NCI-H1694 treated with DMSO at 0.1 percent for 48 hours (cell line): ENCODE measurements at regions not wholly inside any gene's neighbourhood (a gene's known extent, or its start where the extent isn't known, plus 50 kb on each side); places are given as distances from the start of the nearest gene placed in this dataset.
"Not testable (repeated sequence)": the region's sequence is repeated elsewhere in the genome, so short reads cannot be mapped to it uniquely, and the experiment has no call there.

ENCODE experiments used
- DNase-seq: peaks from one replicate; lab custom pipeline; 2025; lab: John Stamatoyannopoulos, UW

DNA sequence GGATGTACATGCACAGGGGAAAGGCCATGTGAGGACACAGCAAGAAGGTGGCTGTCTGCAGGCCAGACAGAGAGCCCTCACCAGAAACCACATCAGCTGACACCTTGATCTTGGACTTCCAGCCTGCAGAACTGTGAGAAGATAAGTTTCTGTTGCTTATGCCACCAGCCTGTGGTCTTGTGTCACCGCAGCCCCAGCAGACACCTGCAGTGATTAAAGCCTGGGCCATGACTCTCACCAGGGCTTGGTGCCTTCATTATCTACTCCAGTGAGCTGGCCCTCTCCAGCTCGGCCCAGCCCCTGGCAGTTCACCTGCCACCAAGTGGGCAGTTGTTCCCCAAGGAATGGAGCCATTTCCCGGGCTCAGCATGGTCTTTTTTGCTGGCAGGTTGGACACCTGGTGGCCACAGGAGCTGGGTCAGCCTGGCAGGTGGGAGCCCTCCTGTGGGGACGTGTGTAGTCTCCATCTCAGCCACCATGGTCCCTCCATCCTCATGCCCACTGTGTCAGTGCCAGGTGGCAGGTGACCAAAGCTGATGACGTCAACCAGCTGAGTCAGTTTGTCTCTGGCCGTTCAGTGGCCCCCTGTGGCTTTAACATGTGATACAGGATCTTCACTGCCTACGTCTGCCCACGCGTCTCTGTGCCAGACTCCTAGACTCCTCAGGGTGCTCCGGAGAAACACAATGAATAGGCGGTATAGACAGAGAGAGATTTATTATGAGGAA lies 99.9 kb upstream of the PPP1R26 start:
- DNase-seq = no peak

DNA sequence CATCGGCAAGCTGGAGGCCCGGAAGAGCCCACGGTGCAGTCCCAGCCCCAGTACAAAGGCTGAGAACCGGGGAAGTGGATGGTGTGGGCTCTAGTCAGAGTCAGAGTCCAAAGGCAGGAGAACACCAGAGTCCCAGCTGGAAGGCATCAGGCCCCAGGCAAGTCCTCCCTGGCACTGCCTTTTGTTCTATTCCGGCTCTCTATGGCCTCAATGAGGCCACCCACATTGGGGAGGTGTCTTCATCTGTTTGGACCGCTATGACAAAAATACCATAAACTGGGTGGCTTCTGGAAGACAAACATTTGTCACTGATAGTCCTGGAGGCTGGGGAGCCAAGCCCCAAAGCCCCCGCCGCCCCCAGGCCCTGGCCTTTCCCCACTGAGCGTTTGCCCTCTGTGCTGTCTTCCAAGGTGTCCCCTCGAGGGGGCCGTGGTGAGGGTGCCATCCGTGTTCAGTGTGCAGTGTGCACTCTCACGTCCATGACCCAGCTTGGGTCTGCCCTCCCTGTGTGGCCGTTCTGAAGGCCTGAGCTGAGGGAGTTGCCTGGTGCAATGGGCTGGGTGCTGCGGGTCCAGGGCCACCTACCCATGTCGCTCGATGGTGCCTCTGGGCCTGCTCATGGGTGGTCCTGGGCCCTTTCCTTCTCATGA lies 99.1 kb upstream of the PPP1R26 start:
- no peak for DNase-seq

DNA sequence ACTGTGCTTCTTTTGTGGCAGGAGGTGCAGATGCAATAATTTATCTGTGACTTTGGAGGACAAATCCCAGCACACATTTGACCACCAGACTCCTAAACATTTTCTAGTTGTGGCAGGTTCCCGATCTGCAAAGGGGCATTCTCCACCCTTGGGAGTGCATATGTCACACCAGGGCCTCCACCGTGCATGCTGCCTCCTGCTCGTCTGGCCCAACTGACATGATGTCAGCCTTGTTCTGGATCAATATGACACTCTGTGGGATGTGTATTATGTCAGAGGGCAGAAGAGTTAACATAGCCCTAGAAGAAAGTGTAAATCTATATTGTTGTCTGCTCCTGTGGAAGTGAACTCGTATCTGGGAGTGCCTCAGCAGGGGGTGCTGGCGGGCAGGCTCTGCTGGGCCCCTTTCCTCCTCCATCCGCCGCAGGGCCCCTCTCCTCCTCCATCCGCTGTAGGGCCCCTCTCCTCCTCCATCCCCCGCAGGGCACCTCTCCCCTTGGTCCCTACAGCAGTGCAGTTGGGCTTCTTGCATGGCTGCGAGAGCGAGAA lies 97.7 kb upstream of the PPP1R26 start:
- DNase-seq = no peak

DNA sequence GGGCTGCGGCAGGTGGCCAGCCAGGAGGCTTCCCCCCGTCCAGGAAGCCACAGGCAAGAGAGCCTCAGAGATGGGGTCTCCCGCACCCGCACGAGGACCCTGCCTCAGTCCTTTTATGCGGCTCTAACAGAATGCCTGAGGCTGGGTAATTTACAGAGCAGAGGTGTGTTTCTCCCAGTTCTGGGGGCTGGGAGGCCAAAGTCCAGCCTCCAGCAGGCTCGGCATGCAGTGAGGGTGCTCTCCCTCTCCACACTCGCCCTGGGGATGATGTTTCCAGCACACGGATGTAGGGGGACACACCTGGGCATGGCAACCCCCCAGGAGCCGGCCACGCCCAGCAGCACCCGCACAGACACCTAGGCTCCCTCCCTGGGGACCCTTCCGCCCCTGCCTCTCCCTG lies 95.4 kb upstream of the PPP1R26 start:
- no peak for DNase-seq

DNA sequence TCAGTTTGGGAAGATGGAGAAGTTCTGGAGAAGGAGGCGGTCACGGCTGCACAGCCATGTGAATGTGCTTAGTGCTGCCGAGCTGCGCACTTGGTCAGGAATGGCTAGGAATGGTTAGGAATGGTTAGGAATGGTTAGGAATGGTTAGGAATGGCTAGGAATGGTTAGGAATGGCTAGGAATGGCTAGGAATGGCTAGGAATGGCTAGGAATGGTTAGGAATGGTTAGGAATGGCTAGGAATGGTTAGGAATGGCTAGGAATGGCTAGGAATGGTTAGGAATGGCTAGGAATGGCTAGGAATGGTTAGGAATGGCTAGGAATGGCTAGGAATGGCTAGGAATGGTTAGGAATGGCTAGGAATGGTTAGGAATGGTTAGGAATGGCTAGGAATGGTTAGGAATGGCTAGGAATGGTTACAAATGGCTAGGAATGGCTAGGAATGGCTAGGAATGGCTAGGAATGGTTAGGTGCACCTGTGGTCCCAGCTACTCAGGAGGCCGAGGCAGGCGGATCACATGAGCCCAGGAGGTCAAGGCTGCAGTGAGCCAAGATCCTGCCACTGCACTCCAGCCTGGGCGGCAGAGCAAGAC lies 94.7 kb upstream of the PPP1R26 start:
- DNase-seq = not testable (repeated sequence)

DNA sequence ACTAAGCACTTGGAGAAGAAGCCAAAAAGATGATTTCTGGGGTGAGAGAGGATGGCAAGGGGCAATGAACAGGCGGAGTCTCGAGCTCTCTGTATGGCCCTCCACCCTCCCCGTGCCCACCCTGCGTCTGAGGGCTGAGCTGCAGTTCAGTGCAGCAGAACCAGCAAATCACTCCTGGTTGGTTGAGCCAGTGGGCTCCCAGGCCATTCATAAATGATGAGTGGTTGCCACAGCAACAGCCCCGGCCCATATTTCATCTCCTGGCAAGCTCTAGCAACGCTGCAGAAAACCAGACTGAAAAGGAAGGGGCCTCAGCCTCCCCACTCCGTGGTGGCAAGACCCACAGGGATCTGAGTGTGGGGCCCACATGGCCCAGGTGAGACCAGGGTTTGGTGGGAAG lies 93.8 kb upstream of the PPP1R26 start:
- DNase-seq = no peak

DNA sequence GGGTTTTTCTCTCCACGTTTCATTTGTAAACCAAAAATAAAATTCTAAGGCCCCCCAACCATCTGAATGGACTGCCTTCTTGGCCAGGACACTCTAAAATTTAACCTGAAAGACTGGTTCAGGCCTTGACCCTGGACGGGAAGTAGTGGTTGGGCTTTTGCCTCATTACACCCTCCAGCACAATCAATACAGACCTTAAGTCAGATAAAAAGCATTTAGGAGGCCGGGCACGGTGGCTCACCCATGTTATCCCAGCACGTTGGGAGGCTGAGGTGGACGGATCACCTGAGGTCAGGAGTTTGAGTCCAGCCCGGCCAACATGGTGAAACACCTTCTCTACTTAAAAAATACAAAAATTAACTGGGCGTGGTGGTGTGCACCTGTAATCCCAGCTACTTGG lies 91.6 kb upstream of the PPP1R26 start:
- no peak for DNase-seq

DNA sequence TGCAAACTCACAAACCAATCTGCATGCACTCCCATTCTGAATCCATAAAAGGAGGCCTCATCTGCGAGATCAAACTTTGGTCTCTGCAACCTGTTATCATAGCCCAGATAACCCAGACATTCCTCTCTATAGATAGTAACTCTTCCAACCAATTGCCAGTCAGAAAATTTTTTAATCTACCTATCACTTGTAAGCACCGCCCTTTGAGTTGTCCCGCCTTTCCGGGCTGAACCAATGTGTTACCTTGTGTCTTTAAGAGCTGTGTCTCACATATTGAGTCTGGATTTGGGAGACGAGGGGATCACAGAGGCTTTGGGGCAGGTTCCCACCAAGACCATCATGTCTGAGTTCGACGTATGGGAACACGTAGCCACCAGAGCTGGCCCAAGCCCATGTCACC lies 91.1 kb upstream of the PPP1R26 start:
- DNase-seq = no peak

DNA sequence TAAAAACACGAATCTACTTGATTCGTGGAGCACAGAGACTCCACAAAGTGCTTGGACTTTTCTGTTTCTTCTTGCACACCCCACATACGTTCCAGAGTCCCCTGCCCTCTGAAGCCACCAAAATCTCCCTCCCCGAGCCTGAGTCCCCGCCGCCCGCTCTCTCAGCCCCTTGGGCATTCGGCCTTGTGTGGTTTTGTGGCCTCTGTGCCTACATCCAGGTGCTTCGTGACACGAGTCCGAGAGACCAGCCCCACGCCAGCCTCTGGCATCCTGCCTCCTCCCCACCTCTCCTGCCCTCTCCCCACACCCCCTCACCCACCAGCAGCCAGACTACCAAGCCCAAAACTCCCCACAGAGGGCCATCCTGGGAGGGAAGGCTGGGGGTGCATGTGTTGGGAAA lies 87.8 kb upstream of the PPP1R26 start:
- DNase-seq = no peak

DNA sequence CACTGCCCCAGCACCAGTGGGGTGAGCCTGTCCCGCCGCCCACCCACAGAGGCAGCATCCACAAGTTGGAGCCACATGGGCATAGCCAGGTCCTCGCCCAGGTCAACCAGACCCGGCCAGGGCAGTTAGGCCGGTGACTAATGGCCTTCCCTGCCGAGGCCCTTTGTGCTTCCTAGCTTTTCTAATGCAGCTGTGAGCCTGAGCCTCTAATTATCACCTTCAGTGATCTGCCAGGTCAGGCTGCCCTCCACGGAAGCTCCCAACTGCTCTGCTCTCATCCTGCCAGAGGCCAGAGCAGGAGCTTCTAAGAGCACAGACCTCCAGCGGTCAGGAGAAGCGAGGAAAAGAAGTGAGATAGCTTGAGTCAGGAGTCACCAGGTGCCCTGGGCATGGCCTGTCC lies 87.1 kb upstream of the PPP1R26 start:
- no peak for DNase-seq

DNA sequence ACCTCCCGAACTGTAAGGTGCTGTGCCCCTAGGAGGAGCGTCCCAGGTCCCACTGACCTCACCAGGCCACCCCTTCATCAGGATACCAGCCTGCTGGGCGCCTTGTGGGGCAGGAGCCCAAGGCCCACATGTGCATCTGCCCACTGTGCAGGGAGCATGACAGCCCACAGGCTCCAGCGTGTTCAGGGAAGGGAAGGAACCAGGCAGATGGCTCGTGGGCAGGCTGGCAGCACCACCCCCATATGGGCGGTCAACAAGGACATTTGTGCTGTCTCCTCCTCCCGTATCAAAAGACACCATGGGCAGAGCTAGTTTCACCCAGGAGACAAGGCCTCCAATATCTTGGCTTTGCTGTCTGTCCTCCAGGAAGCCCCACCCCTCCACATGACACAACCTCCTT lies 85.5 kb upstream of the PPP1R26 start:
- DNase-seq = no peak

DNA sequence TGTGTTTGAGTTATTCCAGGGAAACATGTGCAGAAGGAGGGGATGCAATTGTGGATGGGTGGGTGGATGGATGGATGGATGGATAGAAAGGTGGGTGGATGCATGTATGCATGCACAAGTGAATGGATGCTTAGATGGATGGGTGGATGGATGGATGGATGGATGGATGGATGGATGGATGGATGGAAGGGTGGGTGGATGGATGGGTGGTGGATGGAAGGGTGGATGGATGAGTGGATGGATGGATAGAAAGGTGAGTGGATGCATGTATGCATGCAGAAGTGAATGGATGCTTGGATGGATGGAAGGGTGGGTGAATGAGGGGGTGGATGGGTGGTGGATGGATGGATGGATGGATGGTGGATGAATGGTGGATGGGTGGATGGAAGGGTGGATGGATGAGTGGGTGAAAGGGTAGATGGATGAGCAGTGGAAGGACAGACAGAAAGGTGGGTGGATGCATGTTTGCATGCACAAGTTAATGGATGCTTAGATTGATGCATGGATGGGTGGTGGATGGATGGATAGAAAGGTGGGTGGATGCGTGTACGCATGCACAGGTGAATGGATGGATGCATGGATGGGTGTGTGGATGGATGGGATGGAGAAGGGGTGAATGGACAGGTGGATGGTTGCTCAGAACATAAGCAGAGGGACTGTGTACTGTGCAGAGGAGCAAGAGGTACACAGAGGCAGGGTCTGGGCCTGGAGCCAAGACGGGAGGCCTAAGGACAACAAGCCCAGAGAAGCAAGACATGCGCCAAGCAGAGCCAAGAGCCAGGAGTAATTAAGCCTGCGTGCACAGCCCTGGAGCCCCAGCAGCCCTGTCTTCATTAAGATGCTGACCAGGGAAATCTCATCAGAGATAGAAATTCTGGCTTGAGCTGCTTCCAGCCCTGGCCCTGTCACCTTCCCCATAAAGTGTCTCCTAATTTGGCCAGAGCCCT lies 84.6 kb upstream of the PPP1R26 start:
- no peak for DNase-seq

DNA sequence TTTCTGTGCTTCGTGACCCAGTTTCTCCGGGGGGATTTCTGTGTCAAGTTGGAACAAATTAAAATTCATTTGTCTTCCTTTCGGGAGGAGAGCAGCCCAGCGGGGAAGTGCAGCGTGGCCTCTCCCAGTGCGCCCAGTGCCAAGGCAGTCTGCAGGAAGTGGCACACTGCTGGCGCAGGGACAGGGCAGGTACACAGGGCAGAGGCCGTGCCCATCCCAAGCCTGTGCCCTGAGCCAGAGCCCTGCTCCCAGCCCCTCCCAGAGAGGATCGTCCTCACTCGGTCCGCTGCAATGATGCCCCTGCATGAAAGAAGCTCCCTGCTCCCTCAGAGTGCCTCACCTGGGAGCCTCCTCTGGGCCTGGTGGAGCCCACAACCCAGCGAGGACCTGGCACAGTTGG lies 82.4 kb upstream of the PPP1R26 start:
- no peak for DNase-seq

DNA sequence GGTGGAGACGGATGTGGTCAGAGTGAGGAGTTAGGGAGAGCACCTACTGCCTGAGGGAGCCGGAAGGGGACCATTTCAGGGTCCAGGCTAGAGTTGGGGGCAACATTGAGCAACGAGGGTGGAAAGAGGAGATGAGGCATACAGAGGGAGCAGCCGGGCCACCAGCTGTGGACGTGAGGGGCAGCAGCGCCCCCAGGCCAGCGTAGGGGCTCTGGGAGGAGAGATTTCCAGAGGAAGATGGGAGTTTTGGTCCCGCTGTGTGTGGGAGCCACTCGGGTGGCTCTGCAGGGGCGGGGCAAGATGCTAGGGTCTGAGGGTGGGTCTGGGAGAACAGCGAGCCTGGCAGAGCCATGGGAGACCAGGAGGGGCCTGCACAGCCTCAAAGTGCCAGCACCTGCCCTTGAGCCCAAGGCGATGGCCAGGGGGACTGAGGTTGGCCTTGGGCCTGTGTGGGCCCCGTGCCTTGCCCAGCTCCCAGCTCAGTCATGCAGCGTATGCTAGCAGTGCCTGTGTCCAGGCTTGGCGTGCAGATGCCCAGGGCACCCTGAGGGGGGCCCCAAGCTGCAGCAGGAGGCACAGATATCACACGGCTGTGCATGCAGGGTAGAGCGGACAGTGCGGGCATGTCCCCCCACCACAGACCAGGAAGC lies 80.5 kb upstream of the PPP1R26 start:
- no peak for DNase-seq

DNA sequence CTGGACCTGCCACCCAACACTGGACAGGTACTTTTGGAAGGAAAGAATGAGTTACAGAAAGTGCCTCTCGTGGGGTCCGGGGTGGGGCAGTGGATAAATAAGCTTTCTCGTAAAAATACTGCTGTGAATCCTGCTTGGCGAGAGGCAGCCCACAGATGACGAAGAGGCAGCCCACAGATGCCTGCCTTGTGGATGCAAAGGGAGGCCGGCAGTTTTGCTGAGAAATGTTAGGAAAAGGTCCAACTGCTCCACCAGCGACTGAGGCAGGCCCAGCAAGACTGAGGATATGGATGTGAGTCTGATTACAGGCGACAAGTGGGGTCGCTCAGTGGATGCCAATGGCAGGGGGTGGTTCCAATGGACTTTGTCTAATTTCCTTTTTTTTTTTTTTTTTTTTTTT lies 79.1 kb upstream of the PPP1R26 start:
- no peak for DNase-seq

DNA sequence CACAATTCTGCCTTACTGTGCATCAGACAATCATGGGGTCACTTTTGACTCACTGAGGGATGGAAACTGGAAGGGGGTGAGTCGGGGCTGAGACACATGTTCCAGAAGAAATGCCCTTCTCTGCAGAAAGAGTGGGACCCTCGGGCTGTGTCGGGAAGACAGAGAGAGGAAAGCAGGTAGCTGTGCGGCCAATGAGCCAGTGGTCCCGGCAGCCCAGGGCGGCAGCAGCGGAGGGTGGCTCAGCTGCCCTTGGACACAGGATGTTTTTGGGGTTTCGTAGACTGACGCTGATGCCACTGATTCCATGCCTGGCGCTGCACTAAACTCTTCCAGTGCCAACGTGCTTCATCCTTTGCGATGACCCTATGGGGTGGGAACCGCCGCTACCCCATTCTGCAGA lies 78.4 kb upstream of the PPP1R26 start:
- DNase-seq = no peak

DNA sequence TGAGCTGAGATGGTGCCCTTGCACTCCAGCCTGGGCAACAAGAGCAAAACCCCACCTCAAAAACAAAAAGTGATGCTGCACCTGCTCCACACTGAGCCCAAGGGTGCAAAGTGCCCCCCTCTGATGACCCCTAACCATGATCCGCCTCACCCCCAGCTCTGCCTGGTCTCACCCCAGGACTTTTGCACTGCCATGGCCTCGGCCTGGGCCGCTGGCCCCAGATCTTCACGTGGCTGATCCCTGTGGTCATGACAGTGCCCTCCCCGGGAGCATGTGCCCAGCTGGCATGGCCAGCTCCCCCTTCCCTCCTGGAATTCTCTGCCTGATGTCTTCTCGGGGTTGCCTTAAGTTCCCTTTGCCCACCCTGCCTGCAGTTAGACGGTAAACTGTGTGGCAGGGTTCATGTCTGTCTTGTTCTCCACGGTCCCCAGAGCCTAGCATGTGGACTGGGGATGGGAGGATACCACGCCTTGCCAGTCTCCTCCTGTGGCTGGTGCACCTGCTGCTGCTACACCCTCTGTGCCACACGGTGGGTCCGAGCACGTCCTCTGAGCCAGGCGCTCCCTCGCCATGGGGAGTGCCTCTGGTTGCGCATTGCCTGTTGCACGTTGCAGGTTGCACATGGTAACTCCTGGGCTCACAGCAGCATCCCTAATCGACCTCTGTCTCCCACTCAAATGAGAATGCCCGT lies 77.4 kb upstream of the PPP1R26 start:
- no peak for DNase-seq

DNA sequence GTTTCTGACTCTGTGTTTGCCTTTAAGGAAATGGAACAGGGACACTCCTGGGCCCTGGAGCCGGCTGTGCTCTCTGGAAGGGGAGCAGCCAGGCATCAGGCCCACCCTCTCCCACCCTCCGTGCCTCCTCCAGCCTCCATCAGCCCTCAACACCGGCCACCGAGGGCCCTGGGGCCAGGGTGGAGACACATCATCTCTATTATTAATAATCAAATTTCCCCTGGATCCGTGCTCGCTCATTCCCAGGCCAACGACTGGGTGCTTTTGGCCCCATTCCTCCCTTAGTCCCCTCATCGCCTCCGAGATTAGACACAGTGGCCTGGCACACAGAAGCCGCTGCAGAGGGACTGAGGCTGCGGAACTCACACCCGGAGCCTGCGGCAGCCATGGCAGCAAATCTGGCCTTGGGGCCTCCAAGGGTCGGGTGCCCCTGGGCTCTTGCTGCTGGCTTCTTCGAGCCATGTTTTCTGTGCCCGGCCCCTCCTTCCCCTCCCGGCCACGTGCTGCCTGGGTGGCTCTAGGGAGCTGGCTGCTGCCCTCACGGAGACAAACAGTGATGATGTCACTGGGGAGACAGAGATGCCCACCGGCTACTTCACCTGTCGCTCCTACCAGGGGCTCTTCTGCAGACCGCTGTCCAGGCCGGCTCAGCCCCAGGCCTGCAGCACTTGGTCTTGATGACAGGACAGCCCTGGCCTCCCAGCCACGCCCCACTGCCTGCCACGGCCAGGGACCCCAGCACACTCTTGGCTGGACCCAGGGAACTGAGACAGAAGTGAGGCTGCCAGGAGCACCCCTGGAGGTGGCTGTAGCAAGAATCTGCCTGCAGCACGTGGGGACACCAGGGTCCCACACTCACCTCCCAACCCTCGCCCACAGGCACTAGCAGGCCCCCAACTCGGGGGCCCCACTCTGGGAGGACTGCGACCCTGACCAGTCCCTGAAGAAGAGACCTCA lies 76.6 kb upstream of the PPP1R26 start:
- no peak for DNase-seq

DNA sequence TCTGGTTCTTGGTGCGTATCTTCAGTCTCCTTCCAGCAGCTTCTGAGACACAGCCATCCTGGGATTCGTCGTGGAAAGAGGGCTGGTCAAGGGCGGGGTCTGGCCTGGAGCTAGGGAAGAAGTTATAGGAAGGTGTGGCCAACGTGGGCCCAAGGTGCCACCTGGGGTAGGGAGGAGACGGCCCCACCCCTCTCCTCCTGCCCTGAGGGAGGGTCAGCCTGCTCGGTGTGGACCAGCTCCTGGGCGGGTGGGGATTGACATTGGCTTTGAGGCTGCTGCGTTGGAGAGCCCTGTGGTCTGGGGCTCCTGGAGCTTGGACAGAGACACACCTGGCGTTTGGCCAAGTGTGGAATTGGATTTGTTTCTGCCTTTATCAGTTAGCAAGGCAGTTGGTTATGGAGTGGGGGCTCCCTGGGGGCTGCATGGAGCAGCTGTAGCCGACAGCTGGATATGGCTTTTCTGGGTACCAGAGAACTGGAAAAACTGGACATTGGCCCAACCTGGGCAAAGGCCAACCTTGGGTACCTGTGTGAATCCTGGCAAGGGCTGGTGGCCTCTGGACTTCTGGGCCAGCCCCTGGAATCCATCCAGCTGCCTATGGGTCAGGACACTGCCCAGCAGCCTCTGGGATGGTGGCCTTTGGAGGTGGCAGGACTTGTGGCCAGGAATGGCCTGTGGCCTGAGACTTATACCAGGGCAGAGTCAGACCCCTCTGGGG lies 75.7 kb upstream of the PPP1R26 start:
- DNase-seq = no peak
